ENCODE measurements at regions not wholly inside any gene's neighbourhood (a gene's known extent, or its start where the extent isn't known, plus 50 kb on each side); places are given as distances from the start of the nearest gene placed in this dataset.
A peak's percentile ranks its signal among the peaks of the same experiment; 100 is the strongest.
"Not testable (repeated sequence)": the region's sequence is repeated elsewhere in the genome, so short reads cannot be mapped to it uniquely, and the experiment has no call there.

- peak; percentile 14 for DNase-seq (ENCODE audit: low read depth)
Measured at GRCh38 chr1:184888505-184888904, 85.8 kb downstream of the NIBAN1 start.

GRCh38 chr1:184882957-184883815 is 91.1 kb downstream of the NIBAN1 start:
- no peak for DNase-seq (ENCODE audit: low read depth)

DNA sequence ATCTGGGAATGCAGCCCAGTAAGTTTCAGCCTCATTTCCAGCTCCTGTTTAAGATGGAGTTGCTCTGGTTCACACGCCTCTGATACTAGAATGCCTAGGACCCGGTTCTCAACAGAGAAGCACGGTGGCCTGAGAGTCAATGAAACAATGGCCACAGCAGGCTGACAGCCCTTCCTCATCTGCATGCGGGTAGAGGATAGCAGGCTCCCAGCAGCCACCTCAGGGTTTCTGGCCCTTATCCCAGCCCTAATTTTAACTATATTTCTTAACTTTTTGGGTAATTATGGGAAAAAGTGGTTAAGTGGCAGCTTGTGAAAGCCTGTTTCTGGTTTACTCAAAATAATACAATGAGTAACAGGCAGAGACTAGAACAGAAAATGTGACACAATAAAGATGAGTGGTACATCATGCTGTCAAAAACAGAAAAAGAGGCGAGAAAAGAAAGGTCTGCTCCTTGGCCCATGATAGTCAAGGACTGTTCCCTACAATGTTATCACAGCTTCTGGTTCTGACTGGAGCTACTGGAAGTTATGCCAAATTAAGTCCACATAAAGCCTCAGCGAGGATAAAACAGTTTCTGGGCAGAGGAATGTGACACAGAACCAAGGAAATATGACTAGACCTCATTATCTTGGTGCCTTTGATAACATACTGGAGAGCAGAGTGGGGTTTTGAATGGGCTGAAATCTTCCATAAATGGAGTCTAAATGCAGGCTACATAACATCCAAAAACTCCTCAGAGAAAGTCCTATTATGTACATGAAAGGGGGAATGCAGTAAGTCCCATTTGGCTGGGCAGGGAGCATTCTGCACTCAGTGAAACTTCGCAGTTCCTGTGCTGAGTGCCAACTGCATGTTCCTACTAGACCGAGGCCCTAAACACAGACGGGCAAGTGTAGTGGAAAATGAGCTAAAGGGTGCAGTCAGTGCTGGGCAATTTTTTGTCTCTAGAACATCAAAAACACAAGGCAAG is 92.1 kb downstream of the NIBAN1 start:
- no peak for DNase-seq (ENCODE audit: low read depth)

DNA sequence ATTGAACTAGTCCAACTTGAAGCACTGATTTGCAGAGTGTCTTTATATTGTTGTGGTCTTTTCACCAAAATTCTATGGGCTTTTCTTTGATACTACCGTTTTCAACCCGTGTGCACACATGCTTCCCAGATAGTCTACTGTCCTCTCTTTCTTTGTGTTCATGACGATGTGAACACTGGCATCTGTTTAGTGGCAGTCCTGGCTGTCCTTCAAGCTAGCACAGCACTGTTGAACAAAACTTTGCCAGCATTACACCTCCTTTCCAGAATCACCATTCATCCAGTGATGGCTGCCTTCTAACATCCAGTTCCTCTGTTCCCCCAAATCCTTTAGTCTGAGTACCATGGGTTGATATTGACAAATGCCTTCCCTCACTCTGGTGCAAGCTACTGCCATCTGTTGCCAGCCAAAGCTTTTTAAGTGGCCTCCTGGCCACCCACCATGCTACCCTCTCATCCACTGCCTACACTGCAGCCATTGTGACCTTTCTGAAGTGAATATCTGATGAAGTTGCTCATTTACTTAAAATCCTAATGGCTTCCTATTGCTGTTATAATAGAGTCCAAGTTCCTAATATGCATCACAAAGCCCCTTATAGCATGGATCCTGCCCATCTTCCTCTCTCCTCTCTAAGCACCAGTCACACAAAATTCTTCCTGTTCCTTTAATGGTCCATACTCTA is 94.3 kb downstream of the NIBAN1 start:
- no peak for DNase-seq (ENCODE audit: low read depth)

DNA sequence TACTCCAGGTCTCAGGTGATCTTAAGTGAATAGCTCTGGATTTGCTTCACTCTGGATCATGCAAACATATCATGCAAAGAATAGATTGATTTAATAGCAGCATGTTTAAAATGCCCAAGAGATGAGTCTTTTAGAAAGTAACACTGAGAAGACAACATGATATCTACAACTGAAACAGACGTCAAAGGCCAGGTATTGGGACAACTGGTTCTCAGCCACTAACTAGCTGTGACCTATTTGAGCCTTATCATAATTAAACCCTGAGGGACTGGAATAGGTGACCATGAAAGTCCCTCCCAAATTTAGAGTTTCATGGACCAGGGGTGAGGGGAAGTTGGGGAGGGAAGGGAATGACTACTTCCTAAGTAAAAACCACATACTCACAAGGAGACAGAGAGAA is 95.7 kb downstream of the NIBAN1 start:
- DNase-seq (ENCODE audit: low read depth) = no peak

DNA sequence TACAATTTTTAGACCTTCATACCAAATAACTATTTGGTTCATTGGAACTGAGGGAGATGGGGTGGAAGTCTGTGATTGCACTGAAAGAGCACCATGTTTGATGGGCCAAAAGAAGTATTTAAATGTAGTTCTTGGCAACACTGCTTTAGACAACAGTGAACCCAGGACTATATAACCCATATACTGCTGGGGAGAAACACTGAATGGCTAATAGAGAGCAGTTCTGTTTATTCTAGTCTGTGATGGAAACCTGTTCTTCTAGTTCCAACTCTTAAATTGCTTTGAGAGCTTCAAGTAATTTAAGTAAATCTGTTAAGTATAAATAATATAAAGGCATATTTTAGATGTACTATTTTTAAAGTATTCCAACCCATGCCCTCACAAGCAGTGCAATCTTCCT is 96.3 kb downstream of the NIBAN1 start:
- no peak for DNase-seq (ENCODE audit: low read depth)

GRCh38 chr1:184876015-184876414 is 98.3 kb downstream of the NIBAN1 start:
- not testable (repeated sequence) for DNase-seq (ENCODE audit: low read depth)

- no peak for DNase-seq (ENCODE audit: low read depth)
Measured at GRCh38 chr1:184875218-184875617, 99.1 kb downstream of the NIBAN1 start.

- DNase-seq (ENCODE audit: low read depth) = no peak
Measured at GRCh38 chr1:184870319-184870718, 104.0 kb downstream of the NIBAN1 start.

- no peak for DNase-seq (ENCODE audit: low read depth)
Measured at GRCh38 chr1:184867866-184868689, 106.2 kb downstream of the NIBAN1 start.

DNA sequence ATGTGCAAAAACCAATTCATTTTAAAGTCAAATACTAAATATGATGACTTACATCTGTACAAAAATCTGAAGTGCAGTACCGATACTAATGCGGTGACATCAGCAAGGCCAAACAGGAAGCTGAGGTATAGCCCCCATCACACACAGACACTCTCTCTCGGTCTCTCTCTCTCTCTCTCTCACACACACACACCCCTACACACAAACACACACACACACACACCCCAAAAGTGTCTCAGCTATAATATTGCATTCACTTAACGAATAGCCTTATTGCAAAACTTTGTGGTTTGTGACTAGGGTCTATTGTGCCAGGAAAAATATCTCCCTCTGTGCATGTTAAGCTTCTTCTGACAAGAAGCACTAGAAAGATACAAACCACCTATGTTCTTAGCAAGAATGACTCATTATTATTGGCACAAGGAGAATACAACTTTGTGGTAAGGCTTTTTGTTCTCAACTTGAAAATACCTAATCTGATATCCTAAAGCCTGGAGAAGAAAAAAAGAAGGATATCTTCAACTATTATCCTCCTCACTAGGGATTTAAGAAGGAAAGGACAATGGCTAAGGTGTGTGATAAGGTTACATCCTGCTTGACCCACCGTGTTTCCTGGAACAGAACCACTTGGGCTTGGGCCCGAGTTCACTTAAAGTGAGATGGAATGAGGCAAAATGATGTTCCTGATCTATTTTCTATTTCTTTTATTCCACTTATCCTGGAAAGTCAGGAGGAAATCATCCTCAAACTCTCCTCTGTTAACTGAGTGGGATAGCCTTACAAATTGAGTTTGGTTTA is 107.1 kb downstream of the NIBAN1 start:
- DNase-seq (ENCODE audit: low read depth) = peak; percentile 89

DNA sequence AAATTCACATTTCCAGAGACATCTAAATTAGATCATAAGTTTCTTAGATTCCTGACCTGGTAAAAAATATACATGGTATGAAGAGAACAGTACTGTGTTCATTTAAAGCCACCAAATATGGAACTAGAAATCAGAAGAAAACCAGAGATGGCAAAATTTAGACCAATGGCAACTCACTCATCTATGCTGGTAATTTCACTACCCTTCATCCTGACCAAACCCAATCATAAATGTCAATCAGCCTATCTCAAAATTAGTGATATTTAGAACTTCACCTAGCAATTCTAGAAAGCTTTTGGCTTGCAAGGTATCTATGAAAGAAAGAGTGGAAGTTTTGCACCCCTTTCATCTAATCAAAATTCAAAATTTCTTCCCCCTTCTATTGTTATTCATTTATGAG is 107.7 kb downstream of the NIBAN1 start:
- no peak for DNase-seq (ENCODE audit: low read depth)

DNA sequence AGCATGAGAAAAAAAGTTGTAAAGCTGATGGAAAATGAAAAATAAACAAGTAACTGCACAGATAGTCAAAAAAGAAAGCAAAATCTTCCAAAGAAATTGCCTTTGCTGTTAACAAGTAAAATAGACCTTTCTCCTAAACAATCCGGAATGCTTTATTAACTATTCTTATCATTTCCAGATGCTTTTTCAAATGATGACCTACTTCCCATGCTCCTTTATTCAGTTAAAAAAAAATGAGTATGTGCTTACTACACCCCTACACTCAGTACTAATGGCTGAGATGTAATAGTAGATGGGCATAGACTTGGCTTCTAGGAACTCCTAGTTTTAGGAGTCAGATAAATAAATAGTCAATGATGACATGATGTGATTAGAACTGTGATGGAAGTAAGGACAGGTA is 108.5 kb downstream of the NIBAN1 start:
- DNase-seq (ENCODE audit: low read depth) = no peak

DNA sequence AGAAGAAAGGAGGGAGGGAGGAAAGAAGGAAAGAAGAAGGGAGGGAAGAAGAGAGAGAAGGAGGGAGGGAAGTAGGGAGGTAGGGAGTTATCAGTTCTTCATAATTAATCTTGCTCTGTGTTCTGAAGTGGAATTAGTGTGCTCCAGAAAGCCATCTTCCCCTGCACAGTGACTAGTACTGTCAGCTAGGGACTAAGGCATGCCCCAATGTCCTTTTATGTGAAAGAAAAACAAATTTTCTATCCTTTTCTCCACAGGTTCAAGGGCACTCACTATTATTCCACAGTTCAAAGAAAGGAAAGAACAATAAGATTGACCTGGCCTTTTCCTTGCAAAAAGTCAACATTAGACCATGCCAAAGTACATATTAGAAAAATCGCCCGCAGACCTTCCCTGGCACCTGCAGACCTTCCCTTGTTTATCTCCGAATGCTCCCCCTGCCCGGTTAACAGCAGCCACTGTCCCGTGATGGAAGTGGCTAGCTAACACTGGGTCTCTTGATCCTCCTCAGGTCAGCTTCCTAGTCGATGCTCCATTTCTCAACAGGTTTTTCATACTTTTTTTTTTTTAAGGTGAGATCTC is 107.2 kb upstream of the EDEM3 start:
- DNase-seq (ENCODE audit: low read depth) = no peak

DNA sequence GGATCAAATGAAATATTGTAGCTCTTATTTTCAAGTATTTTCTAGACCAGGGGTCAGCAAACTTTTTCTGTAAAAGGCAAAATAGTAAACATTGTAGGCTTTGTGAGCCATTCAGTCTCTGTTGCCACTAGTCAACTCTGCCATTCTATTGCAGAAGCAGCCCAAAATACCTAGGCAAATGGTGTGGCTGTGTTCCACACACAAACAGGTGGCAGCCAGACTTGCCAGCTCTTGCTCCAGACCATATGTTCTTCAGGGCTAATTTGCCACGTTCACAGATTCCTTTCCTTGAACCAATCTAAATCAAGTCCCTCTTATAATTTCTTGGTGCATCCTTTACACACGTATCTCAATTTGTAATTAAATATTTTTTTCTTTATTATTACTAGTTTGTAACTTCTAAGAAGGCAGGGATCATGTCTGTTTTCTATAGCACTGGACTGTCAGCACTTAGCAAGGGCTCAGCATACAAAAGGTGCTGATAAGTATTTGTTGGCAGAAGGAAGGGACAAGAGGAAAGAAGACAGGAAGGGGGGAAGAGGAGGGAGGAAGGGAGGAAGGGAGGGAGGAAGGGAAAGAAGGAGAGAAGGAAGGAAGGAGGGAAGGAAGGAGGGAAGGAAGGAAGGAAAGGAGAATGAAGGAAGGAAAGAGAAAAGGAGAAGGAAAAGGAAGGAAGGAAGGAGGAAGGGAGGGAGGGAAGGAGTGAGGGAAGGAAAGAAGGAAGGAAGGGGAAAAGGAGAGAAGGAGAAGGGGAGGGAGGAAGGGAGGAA is 106.5 kb upstream of the EDEM3 start:
- no peak for DNase-seq (ENCODE audit: low read depth)

DNA sequence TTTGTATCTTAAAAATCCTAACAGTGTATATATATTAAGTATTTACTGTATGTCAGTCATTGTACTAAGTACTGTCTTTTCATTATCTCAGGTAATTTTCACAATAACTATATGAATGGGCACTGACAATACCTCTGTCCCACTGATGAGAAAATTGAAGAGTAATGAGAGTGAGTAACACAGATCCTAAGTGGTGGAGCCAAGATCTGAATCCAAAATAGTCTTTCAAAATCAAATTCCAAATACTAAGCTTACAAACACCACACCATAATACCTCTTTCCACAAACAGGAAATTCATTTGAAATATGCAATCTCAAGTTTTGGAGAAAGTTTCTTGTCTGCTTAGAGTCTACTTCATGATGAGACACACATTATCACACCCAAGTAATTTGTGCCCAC is 105.9 kb upstream of the EDEM3 start:
- no peak for DNase-seq (ENCODE audit: low read depth)

GRCh38 chr1:184859381-184860105 is 104.9 kb upstream of the EDEM3 start:
- no peak for DNase-seq (ENCODE audit: low read depth)

- DNase-seq (ENCODE audit: low read depth) = no peak
Measured at GRCh38 chr1:184858288-184858687, 103.6 kb upstream of the EDEM3 start.

All from LHCN-M2 (cell line).